GM10248 (cell line): ENCODE measurements at regions not wholly inside any gene's neighbourhood (a gene's known extent, or its start where the extent isn't known, plus 50 kb on each side); places are given as distances from the start of the nearest gene placed in this dataset.

Experiments
- CTCF ChIA-PET: fragments of 300-600 bp; sonication (Branson Sonifier 250); formaldehyde crosslinking; extraction: SDS; loops from one replicate; lab custom pipeline; 2021; ENCODE audit warnings: antibody characterized with exemption; lab: Yijun Ruan, JAX
- POLR2A ChIA-PET: fragments of 350-650 bp; sonication (Branson Sonifier 250); formaldehyde crosslinking; extraction: SDS; loops from one replicate; lab custom pipeline; 2020; ENCODE audit warnings: antibody characterized with exemption; lab: Yijun Ruan, JAX
- DNase-seq: peaks from one replicate; pipeline ENCODE4 v3.0.0; 2012; ENCODE audit errors: extremely low spot score
- TF ChIP-seq, protein P1 (sequence below): IDR thresholded peaks from 2 replicates; pipeline ENCODE4 v1.5.1; 2012; ENCODE audit warnings: mild to moderate bottlenecking, low read depth; ENCODE audit errors: extremely low read depth, missing control alignments, control extremely low read depth

DNA sequence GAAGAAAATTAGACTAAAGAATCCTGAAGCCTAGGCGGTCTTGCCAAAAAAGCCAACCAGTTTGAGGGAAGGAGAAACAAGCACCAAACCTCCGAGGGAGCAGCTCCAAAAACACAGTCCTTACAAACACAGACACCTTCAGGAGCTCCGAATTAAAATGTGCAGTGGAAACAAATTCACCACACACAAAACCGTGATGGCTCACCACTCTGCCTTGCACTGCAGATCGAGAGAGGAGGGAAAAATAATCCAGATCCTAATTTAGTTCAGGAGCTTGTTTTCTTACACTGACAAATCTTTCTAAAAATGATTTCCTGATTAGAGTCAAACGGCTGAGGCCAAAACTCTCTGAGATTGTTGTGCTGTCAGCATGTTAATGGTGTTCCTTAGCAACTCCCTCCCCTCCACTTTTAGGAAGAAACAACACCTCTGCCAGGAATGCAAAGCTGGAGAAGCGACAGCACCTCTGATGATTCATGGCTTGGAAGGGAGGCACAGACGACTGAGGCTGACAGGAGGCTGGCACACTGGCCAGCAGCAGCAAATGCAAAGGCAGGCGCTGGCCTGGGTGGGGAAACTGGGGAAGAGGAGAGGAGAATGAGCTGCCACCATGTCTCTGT, 249.4 kb upstream of the KLHL29 start:
- CTCF ChIA-PET = interaction anchor here (0.8 kb wide), 1 partner anchor 11 kb away, joined by 3 read pairs; no protein-coding TSS in a partner anchor
- DNase-seq = no peak
- POLR2A ChIA-PET = no interaction called here
- TF ChIP-seq, protein P1, sequence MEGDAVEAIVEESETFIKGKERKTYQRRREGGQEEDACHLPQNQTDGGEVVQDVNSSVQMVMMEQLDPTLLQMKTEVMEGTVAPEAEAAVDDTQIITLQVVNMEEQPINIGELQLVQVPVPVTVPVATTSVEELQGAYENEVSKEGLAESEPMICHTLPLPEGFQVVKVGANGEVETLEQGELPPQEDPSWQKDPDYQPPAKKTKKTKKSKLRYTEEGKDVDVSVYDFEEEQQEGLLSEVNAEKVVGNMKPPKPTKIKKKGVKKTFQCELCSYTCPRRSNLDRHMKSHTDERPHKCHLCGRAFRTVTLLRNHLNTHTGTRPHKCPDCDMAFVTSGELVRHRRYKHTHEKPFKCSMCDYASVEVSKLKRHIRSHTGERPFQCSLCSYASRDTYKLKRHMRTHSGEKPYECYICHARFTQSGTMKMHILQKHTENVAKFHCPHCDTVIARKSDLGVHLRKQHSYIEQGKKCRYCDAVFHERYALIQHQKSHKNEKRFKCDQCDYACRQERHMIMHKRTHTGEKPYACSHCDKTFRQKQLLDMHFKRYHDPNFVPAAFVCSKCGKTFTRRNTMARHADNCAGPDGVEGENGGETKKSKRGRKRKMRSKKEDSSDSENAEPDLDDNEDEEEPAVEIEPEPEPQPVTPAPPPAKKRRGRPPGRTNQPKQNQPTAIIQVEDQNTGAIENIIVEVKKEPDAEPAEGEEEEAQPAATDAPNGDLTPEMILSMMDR = no peak

DNA sequence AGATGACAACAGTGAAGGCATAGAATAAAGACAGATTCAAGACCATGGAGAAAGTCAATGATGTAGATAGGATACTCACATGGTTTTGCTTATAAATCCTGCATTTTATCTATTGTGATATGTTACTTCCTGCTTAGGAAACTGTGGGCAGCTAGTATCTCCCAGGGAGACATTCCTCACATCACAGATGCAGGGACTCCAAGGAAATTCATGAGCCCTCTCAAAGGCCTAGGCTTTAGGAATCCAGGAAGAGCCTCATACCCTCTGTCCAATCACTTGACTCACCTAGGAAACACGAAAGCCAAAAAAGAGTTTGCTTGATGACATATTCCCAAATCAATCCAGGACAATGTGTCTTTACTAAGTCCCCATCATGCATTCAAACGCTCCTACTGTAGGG, 247.8 kb upstream of the KLHL29 start:
- TF ChIP-seq, protein P1 = no peak
- ChIA-PET CTCF (no interaction called here), POLR2A (no interaction called here)
- no peak for DNase-seq

DNA sequence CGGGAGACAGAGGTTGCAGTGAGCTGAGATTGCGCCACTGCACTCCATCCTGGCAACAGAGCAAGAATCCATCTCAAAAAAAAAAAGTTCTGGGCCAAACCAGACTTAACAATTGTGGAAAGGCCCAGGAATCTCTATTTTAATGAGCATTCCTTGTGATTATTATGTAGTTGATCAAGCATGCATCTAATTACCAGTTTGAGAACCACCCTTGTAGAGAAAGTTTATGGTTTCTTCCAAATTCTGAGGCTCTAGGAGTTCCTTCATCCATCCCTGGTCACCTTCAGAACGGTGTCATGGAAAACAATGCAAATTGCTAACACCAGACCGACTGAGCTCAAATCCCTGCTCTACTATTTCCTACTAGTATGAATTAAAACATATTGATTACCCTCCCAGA, 246.3 kb upstream of the KLHL29 start:
- DNase-seq = no peak
- TF ChIP-seq, protein P1 = no peak
- CTCF ChIA-PET = no interaction called here
- POLR2A ChIA-PET = no interaction called here

DNA sequence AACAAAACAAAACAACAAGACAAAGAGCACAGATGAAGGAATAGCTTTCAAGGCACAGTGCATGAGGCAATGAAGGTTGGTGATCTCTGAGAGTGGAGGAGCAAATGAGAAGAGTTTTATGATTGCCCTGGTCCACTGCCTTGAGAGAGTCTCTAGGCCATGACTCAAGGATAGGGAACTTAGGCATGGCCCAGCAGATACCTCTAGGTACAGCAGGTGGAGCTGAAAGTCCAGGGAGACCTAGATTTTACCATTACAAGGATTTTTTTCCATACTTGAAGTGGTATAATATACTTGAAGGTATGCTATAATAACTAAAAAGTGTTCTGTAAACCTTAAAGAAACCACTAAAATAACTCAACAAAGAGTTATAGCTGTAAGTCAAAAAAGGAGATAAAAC, 239.5 kb upstream of the KLHL29 start:
- CTCF ChIA-PET = no interaction called here
- TF ChIP-seq, protein P1 = no peak
- POLR2A ChIA-PET = no interaction called here
- DNase-seq = no peak

DNA sequence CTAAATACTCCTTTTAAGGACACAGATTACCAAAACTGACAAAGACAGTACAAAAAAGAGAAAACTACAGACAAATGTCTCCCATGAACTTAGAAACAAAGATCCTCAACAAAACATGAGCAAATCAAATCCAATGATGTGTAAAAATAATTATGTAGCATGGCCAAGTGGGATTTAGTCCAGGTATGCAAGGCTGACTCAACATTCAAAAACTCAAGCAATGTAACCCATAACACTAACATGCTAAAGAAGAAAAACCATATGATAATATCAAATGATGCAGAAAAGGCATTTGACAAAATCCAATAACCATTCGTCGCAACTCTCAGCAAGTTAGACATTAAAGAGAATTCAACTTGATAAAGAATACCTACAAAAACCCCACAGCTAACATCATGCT, 239.0 kb upstream of the KLHL29 start:
- POLR2A ChIA-PET = no interaction called here
- TF ChIP-seq, protein P1 = no peak

DNA sequence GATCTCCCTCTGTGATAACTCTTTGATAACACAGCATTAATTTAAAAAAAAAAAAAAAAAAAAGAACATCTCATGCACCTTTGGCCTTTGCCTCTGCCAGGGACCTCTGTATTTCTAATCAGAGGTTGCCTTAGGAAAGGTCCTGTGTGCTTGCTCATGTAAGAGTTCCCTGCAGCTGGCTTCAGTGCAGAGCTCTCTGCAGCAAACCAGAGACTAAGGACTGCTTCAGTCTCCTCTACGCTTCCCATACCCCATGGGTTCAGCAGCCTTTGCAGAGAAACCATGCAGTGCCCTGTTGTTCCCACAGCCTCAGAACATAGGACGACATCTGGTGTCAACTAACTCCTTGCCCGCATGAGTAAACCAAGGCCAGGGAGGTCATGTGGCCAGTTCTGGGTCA, 236.6 kb upstream of the KLHL29 start:
- CTCF ChIA-PET = interaction anchor here (1.3 kb wide), 1 partner anchor 8 kb away, joined by 3 read pairs; no protein-coding TSS in a partner anchor

More for the DNA sequence above, 239.0 kb upstream of the KLHL29 start:
- no peak for DNase-seq
- CTCF ChIA-PET = interaction anchor here (0.8 kb wide), 1 partner anchor 11 kb away, joined by 3 read pairs; no protein-coding TSS in a partner anchor

More for the DNA sequence above, 236.6 kb upstream of the KLHL29 start:
- POLR2A ChIA-PET = no interaction called here
- TF ChIP-seq, protein P1 = no peak
- DNase-seq = no peak
